ENCODE measurements at regions not wholly inside any gene's neighbourhood (a gene's known extent, or its start where the extent isn't known, plus 50 kb on each side); places are given as distances from the start of the nearest gene placed in this dataset.

- no peak for FAIRE-seq
- in situ Hi-C loops (cut with MboI) (no loop called here), intact Hi-C loops (cut with micrococcal nuclease; ENCODE audit: unreplicated experiment) (no loop called here)
- H3K79me2 ChIP-seq (ENCODE audit: control insufficient read depth, insufficient read depth, low read length), result no peaks in the 10 kb centered on the region
- no peak overlapping the region for H2AFZ ChIP-seq (ENCODE audit: control insufficient read depth, low read depth, low read length)
- BruUV-seq (replicated peaks), result no TSS peak
- H3K27ac ChIP-seq (ENCODE audit: control insufficient read depth, insufficient read depth), result no peak overlapping the region
- CTCF ChIA-PET, result no interaction called here
- RAD21 ChIA-PET (ENCODE audit: unreplicated experiment), result no interaction called here
- no peaks in the 10 kb centered on the region for H3K36me3 ChIP-seq (ENCODE audit: control insufficient read depth in 2 of 2, insufficient read depth in 2 of 2, low read length in 1 of 2)
- SMC1A ChIA-PET (ENCODE audit: uncharacterized antibody, unreplicated experiment), result no interaction called here
- no peaks in the 10 kb centered on the region for H3K27me3 ChIP-seq (replicated peaks in 1 of 2; ENCODE audit: control insufficient read depth in 2 of 2, insufficient read depth in 2 of 2, low read length in 1 of 2)
- H3K9ac ChIP-seq (ENCODE audit: control insufficient read depth, insufficient read depth, low read length), result no peak overlapping the region
- H3K4me1 ChIP-seq (ENCODE audit: control insufficient read depth, insufficient read depth, low read length), result no peaks in the 10 kb centered on the region
- 54% methylated on average over 6 of the region's 6 CpGs for WGBS (ENCODE audit: insufficient coverage, insufficient replicate concordance, low lambda C conversion rate, missing lambda C conversion rate)
- TF ChIP-seq CUX1 (IDR thresholded peaks at IDR 0.05; ENCODE audit: insufficient replicate concordance, low read depth, low read length), result no peak
- TF ChIP-seq NRF1 (conservative IDR thresholded peaks at IDR 0.05; ENCODE audit: low read depth, low read length), result no peak
- no peak for TF ChIP-seq CEBPZ (IDR thresholded peaks at IDR 0.05; ENCODE audit: low read depth, low read length)
- no peak for TF ChIP-seq BACH1 (IDR thresholded peaks at IDR 0.05; ENCODE audit: borderline replicate concordance)
- TF ChIP-seq SIX5 (IDR thresholded peaks at IDR 0.05; ENCODE audit: low read depth, low read length, severe bottlenecking), result no peak
- TF ChIP-seq SMAD5 (IDR thresholded peaks at IDR 0.05; ENCODE audit: low read depth), result no peak
- TF ChIP-seq KDM1A (IDR thresholded peaks at IDR 0.05; ENCODE audit: borderline replicate concordance), result no peak
- no peak for TF ChIP-seq NR2C1 (IDR thresholded peaks at IDR 0.05)
- no peak for TF ChIP-seq ZBTB4 (CRISPR knock-in tag; IDR thresholded peaks at IDR 0.05)
- TF ChIP-seq HDAC6 (IDR thresholded peaks at IDR 0.05; ENCODE audit: unreplicated experiment), result no peak
- no peak for TF ChIP-seq E4F1 (IDR thresholded peaks at IDR 0.05; ENCODE audit: borderline replicate concordance, partially characterized antibody)
- H3K4me2 ChIP-seq (ENCODE audit: control insufficient read depth, insufficient read depth), result no peak overlapping the region
- no peak for DNase-seq (ENCODE audit: low read depth, low spot score)
- H3K4me3 ChIP-seq, result no peak overlapping the region
- H3K9me3 ChIP-seq (replicated peaks; ENCODE audit: control insufficient read depth, insufficient read depth, low read length), result no peaks in the 10 kb centered on the region
- no peak for ATAC-seq
- no peaks in the 10 kb centered on the region for H4K20me1 ChIP-seq (ENCODE audit: control insufficient read depth, insufficient read depth)
- POLR2A ChIA-PET, result no interaction called here
Measured at GRCh38 chr16:26491962-26492361, 574.8 kb upstream of the C16orf82 start.

Measured in GM12878 (cell line).